ENCODE measurements at regions not wholly inside any gene's neighbourhood (a gene's known extent, or its start where the extent isn't known, plus 50 kb on each side); places are given as distances from the start of the nearest gene placed in this dataset.
A peak's percentile ranks its signal among the peaks of the same experiment; 100 is the strongest.

DNA sequence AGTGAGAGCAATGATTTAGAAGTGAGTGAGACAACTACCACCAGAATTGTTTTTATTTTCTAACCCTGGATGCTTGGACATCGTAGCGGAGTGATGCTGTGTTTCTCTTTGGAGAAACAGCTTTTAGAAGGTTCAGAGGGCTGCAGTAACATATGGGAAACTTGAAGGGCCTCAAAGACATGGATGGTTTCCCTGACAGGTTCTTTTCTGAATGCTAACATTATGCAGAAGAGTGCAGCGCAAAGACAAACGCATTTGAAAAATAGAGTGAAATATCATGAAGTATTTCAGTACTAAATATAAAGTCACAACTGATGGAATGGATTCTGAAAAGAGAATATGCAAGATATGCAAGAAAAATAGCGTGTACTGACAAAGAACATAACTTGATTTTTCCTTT lies 385.1 kb upstream of the DSEL start:
- no peak overlapping the region for H3K4me3 ChIP-seq
- H3K27me3 Mint-ChIP-seq (ENCODE audit: insufficient read depth, low read depth), result peaks cover 2% of the 10 kb centered on the region
- H3K27ac Mint-ChIP-seq, result no peak overlapping the region
- H3K4me1 ChIP-seq, result no peaks in the 10 kb centered on the region
- peaks cover 8% of the 10 kb centered on the region for H3K4me1 Mint-ChIP-seq
- H3F3A ChIP-seq (ENCODE audit: low read depth), result no peaks in the 10 kb centered on the region
- no peak overlapping the region for H3K4me2 ChIP-seq
- H3K36me3 ChIP-seq, result no peaks in the 10 kb centered on the region
- no peak for DNase-seq (ENCODE audit: low spot score)
- no peak overlapping the region for H2AFZ ChIP-seq (replicated peaks)
- no peaks in the 10 kb centered on the region for H3K79me2 ChIP-seq (ENCODE audit: low read depth)
- TF ChIP-seq, protein P1, sequence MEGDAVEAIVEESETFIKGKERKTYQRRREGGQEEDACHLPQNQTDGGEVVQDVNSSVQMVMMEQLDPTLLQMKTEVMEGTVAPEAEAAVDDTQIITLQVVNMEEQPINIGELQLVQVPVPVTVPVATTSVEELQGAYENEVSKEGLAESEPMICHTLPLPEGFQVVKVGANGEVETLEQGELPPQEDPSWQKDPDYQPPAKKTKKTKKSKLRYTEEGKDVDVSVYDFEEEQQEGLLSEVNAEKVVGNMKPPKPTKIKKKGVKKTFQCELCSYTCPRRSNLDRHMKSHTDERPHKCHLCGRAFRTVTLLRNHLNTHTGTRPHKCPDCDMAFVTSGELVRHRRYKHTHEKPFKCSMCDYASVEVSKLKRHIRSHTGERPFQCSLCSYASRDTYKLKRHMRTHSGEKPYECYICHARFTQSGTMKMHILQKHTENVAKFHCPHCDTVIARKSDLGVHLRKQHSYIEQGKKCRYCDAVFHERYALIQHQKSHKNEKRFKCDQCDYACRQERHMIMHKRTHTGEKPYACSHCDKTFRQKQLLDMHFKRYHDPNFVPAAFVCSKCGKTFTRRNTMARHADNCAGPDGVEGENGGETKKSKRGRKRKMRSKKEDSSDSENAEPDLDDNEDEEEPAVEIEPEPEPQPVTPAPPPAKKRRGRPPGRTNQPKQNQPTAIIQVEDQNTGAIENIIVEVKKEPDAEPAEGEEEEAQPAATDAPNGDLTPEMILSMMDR (IDR thresholded peaks at IDR 0.05), result no peak
- TF ChIP-seq EZH2phosphoT487 (IDR thresholded peaks at IDR 0.05), result no peak
- TF ChIP-seq EZH2 (IDR thresholded peaks at IDR 0.05), result no peak
- no peaks in the 10 kb centered on the region for H4K20me1 ChIP-seq (ENCODE audit: low read depth)
- no peaks in the 10 kb centered on the region for H3K27me3 ChIP-seq
- H3K27ac ChIP-seq, result no peak overlapping the region
- H3K9ac ChIP-seq, result no peak overlapping the region
- H3K9me3 Mint-ChIP-seq, result peaks cover 6% of the 10 kb centered on the region
- peaks cover 3% of the 10 kb centered on the region for H3K36me3 Mint-ChIP-seq
- no peaks in the 10 kb centered on the region for H3K9me3 ChIP-seq (ENCODE audit: low read depth)
- no peak overlapping the region for H3K4me3 Mint-ChIP-seq

DNA sequence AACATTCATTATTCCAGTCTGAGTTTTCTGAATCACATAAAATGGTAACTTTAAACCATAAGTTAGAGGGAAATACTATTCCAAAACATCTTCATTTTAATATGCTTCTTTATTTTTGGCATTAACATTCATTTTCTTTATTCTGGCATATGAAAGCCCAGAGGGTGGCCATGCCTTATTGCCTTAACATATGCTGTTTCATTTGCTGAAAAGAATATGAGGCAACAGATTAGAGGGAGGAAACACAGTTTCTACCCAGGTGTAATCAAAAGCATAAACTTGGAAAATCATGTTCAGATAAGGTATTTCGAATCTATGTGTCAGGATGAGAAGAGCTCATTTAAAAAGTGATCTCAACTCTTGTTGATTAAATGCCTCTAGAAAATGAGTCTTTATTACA lies 379.9 kb upstream of the DSEL start:
- H3K36me3 ChIP-seq, result no peaks in the 10 kb centered on the region
- H3K27ac ChIP-seq, result no peak overlapping the region
- DNase-seq (ENCODE audit: low spot score), result no peak
- H3K9ac ChIP-seq, result no peak overlapping the region
- Mint-ChIP-seq H3K36me3 (peaks cover 3% of the 10 kb centered on the region), H3K27me3 (ENCODE audit: insufficient read depth, low read depth) (no peaks in the 10 kb centered on the region), H3K9me3 (peaks cover 6% of the 10 kb centered on the region), H3K27ac (no peak overlapping the region), H3K4me3 (no peak overlapping the region), H3K4me1 (peaks cover 20% of the 10 kb centered on the region)
- H3F3A ChIP-seq (ENCODE audit: low read depth), result no peaks in the 10 kb centered on the region
- no peak overlapping the region for H3K4me3 ChIP-seq
- TF ChIP-seq, protein P1 (IDR thresholded peaks at IDR 0.05), result no peak
- no peaks in the 10 kb centered on the region for H3K9me3 ChIP-seq (ENCODE audit: low read depth)
- H3K79me2 ChIP-seq (ENCODE audit: low read depth), result no peaks in the 10 kb centered on the region
- H4K20me1 ChIP-seq (ENCODE audit: low read depth), result no peaks in the 10 kb centered on the region
- no peak overlapping the region for H3K4me2 ChIP-seq
- no peak overlapping the region for H2AFZ ChIP-seq (replicated peaks)
- no peaks in the 10 kb centered on the region for H3K4me1 ChIP-seq
- no peaks in the 10 kb centered on the region for H3K27me3 ChIP-seq

DNA sequence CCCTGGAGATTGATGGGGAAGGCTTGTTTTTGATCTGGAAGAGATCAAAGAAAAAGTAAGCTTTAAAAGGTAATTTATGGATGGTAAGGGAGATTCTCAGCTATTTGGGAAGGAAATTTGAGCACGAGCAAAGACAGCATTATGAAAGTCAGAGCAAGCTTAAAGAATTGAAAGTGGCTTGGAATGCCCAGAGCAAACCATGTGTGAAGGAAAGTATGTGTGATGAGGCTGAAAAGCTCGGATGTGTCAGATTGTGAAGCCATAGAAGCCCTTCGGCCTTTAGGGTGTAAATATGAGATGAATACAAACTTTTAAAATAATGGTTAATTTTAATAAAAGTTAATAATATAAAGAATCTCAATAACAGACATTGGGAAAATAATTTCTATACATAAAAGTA lies 377.4 kb upstream of the DSEL start:
- H3K27me3 Mint-ChIP-seq (ENCODE audit: insufficient read depth, low read depth), result no peaks in the 10 kb centered on the region

More for the DNA sequence above, 377.4 kb upstream of the DSEL start:
- no peaks in the 10 kb centered on the region for H3K4me1 ChIP-seq
- no peak overlapping the region for H3K9ac ChIP-seq
- H3K79me2 ChIP-seq (ENCODE audit: low read depth), result no peaks in the 10 kb centered on the region
- TF ChIP-seq, protein P1 (IDR thresholded peaks at IDR 0.05), result no peak
- no peak for TF ChIP-seq EZH2phosphoT487 (IDR thresholded peaks at IDR 0.05)
- TF ChIP-seq EZH2 (IDR thresholded peaks at IDR 0.05), result no peak
- H3F3A ChIP-seq (ENCODE audit: low read depth), result no peaks in the 10 kb centered on the region
- H3K36me3 ChIP-seq, result no peaks in the 10 kb centered on the region
- H3K27ac ChIP-seq, result no peak overlapping the region
- H3K4me2 ChIP-seq, result no peak overlapping the region
- DNase-seq (ENCODE audit: low spot score), result peak; percentile 3
- H4K20me1 ChIP-seq (ENCODE audit: low read depth), result no peaks in the 10 kb centered on the region
- H3K27me3 ChIP-seq, result no peaks in the 10 kb centered on the region
- Mint-ChIP-seq H3K4me1 (peaks cover 20% of the 10 kb centered on the region), H3K9me3 (no peaks in the 10 kb centered on the region), H3K36me3 (no peaks in the 10 kb centered on the region), H3K4me3 (no peak overlapping the region), H3K27ac (peak overlapping the region; percentile 64)
- no peak overlapping the region for H2AFZ ChIP-seq (replicated peaks)
- H3K9me3 ChIP-seq (ENCODE audit: low read depth), result no peaks in the 10 kb centered on the region
- no peak overlapping the region for H3K4me3 ChIP-seq
